GM21367 (cell line): ENCODE measurements at regions not wholly inside any gene's neighbourhood (a gene's known extent, or its start where the extent isn't known, plus 50 kb on each side); places are given as distances from the start of the nearest gene placed in this dataset.

Experiments
- ATAC-seq: cut with Tn5 transposase; IDR thresholded peaks from one replicate; pipeline ENCODE4 v1.9.1; 2021; ENCODE audit not compliant: unreplicated experiment

- no peak for ATAC-seq
Measured at GRCh38 chr5:44868541-44868940, 59.8 kb downstream of the MRPS30 start.

- ATAC-seq, result no peak
Measured at GRCh38 chr5:44869928-44870327, 61.2 kb downstream of the MRPS30 start.

- no peak for ATAC-seq
Measured at GRCh38 chr5:44870430-44870829, 61.7 kb downstream of the MRPS30 start.

GRCh38 chr5:44871401-44871800, 62.7 kb downstream of the MRPS30 start:
- no peak for ATAC-seq

- peak; percentile 99 for ATAC-seq
Measured at GRCh38 chr5:44875661-44876605, 67.2 kb downstream of the MRPS30 start.

- no peak for ATAC-seq
Measured at GRCh38 chr5:44881266-44881665, 72.5 kb downstream of the MRPS30 start.

GRCh38 chr5:44884036-44884435, 75.3 kb downstream of the MRPS30 start:
- ATAC-seq, result no peak

- peak; percentile 93 for ATAC-seq
Measured at GRCh38 chr5:44885903-44886302, 77.2 kb downstream of the MRPS30 start.

- no peak for ATAC-seq
Measured at GRCh38 chr5:44887722-44888121, 79.0 kb downstream of the MRPS30 start.

GRCh38 chr5:44888435-44888834, 79.7 kb downstream of the MRPS30 start:
- ATAC-seq, result no peak

GRCh38 chr5:44891116-44891515, 82.4 kb downstream of the MRPS30 start:
- ATAC-seq, result no peak

GRCh38 chr5:44900273-44900954, 91.7 kb downstream of the MRPS30 start:
- no peak for ATAC-seq

- no peak for ATAC-seq
Measured at GRCh38 chr5:44907396-44907795, 98.6 kb downstream of the MRPS30 start.

GRCh38 chr5:44909004-44909403, 100.3 kb downstream of the MRPS30 start:
- no peak for ATAC-seq

GRCh38 chr5:44911501-44911900, 102.8 kb downstream of the MRPS30 start:
- no peak for ATAC-seq

- ATAC-seq, result no peak
Measured at GRCh38 chr5:44914221-44914620, 105.5 kb downstream of the MRPS30 start.

- no peak for ATAC-seq
Measured at GRCh38 chr5:44919560-44919959, 110.8 kb downstream of the MRPS30 start.

- no peak for ATAC-seq
Measured at GRCh38 chr5:44927115-44927733, 118.5 kb downstream of the MRPS30 start.

GRCh38 chr5:44932922-44933585, 124.3 kb downstream of the MRPS30 start:
- peak; percentile 97 for ATAC-seq

GRCh38 chr5:44933686-44934085, 124.9 kb downstream of the MRPS30 start:
- no peak for ATAC-seq

- no peak for ATAC-seq
Measured at GRCh38 chr5:44935262-44935661, 126.5 kb downstream of the MRPS30 start.
